GM18868 (cell line): ENCODE measurements at regions not wholly inside any gene's neighbourhood (a gene's known extent, or its start where the extent isn't known, plus 50 kb on each side); places are given as distances from the start of the nearest gene placed in this dataset.

Source experiments
- ATAC-seq: cut with Tn5 transposase; IDR thresholded peaks from one replicate; pipeline ENCODE4 v1.9.1; 2021; ENCODE audit warnings: mild to moderate bottlenecking, moderate library complexity; ENCODE audit not compliant: unreplicated experiment

DNA sequence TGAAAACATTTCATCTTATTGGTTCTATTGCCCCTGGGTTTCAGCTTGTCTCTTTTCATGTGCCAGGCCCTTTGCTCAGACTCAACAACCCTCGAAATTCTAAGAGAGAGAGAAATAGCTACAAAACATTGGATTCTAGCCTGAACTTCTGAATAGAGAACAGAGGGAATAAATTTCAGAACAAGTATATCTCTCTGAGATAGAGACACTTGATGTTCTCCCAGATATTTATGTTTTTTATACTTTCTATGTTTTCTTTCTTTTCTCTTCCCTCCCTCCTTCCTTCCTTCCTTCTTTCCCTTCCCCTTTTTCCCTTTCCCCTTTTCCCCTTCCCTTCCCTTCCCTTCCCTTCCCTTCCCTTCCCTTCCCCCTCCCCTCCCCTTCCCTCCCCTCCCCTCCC lies 279.5 kb upstream of the SPRED2 start:
- ATAC-seq, result no peak

DNA sequence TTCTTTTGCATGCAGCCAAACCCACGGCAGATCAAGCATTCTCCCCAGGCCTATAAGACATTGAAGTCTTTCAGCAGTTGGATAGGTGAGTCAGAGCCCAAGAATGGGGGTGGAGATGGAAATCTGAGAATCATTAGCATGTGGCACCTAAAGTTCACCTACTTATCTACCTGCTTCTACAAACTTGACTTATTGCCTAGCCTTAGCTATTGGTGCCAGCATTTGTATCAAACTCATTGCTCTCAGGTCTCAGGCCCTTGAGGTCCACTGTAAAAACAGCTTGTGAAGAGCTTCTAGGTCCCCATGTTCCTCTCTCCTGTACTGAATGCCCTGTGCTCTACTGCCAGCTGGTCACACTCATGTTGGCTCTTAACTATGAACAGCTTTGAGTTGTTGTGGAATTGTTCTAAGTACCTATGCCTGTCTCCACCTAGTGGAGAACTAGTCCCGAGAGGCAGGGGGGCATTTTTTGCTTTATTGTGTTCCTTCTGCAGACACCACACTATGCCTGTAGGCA lies 278.4 kb upstream of the SPRED2 start:
- ATAC-seq, result peak; percentile 80

DNA sequence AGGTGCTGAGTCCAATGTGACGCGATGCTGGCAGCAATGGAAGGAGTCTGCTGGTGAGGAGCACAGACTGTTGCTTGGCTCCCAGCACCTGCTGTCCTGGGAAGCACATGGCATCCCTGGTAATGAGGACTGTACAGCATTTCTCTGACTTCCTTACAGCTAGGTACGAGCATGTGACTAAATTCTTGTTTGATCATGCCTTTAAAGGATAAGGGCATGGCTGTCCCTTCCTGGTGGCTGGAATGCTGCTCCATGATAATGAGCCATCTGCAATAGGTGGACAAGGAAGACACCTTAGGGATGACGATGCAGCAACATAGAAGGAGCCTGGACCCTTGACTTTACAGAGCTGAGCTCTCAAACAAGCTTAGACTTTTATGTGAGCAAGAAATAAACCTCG lies 278.0 kb upstream of the SPRED2 start:
- ATAC-seq, result no peak

DNA sequence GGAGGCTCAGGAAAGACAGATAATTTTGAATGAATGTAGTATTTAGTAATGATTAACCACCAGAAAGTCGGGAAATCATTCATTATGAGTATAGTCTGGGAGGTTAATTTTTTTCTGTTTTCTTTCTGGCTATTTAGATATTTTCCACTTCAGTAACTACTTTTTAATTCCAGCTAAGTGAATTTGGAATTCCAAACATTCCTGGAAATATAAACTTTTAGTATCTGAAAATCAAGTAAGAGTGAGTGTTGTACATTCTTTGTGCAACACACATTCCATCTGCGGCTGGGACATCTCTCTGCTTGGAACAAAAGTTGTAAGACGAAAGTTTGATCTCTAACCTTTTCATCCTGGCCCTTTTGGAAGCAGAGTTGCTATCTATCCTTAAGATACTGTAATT lies 275.7 kb upstream of the SPRED2 start:
- ATAC-seq, result no peak

DNA sequence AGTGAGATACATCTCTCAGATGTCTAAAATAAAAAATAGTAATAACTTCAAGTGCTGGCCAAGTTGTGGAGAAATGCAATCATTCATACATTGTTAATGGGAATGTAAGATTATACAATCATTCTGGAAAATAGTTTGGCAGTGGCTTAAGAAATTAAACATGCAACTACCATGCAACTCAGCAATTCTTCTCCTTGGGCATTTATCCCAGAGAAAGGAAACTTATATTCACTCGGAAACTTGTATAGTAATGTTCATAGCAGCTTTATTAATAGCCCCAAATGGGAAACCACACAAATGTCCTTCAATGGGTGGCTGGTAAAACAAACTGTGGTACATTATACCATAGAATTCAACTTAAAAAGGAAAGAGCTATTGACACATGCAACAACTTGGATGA lies 274.0 kb upstream of the SPRED2 start:
- no peak for ATAC-seq

DNA sequence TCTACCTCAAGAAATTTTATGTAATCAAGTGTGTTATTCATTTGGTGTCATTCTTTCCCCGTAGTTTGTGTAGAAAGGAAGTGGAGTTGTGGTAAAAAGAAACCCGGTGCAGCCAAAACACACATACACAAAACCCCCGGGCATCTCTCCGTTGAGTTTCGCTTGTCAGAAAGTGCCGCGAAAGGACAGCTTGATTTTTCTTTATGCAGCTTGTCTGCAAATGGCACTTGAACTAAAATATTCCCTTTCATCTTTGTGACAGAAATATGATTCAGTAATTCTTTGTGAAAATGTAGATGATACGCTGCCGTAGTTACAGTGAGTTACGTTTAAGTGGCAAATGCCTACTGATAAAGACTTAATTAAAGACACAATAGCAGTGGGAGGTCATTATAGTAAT lies 268.8 kb upstream of the SPRED2 start:
- no peak for ATAC-seq

DNA sequence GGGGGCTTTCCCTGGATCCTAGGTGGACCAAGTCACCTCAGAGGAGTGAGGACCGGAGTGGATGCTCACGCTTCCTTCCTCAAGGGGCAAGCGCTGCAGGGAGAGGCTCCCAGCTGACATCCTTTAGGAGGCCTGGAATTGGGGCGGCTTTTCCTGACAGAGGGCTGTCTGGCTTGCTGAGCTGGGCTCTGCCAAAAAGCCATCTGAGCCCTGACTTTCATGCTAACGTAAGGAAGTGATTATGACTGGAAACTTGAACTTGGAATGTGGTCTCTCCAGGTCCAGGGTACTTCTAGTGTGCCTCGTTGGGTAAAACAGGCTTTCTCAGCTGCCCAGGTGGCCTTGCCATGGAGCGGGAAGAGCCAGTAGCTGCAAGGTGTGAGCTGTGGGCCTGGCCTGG lies 268.3 kb upstream of the SPRED2 start:
- no peak for ATAC-seq

DNA sequence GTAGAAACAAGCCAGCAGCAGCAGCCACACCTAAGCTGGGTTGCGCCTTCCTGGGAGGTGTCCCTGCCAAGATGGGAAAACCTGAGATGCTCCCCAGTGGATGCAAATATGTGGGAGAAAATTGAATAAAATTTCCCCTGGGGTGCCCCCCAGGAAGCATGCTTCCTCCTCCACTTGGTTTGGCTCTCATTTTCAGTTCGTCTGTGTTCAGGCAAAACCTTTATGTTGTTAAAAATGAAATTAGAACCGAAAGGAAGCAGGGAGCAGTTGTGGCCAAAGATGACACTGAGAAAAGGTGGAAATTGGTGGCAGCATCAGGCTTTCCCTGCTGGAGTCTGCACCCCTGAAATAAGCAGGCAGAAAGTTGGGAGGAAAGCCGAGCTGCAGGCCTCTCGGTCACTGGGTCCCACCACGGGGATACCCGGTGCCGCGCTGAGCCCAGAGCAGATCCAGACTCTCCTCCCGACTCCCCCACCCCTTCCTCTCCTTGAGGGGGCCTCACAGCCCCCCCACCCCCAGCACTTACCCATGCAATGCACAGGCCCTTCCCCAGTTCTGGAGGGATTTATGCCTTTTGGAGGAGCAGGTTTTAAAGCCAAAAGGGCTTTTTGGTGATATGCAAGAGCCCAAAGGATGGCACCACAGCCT lies 267.7 kb upstream of the SPRED2 start:
- ATAC-seq, result no peak

DNA sequence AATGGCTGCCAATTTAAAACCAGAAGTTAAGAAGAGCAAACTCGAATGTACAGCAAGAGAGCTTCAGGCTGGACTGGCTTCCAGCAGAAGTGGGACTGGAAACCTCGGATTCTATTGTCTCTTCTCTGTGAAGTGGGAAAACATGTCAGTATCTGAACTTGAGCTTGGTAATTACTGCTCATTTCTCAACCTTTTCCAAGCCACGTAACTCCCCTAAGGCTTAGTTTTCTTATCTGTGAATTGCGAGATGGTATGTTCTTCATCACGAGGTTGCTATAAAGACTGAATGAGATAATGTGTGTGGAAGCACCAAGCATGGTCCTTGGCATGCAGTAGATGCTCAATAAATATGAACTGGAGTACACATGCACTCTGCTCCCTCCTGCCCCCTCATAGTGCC lies 259.4 kb upstream of the SPRED2 start:
- no peak for ATAC-seq

DNA sequence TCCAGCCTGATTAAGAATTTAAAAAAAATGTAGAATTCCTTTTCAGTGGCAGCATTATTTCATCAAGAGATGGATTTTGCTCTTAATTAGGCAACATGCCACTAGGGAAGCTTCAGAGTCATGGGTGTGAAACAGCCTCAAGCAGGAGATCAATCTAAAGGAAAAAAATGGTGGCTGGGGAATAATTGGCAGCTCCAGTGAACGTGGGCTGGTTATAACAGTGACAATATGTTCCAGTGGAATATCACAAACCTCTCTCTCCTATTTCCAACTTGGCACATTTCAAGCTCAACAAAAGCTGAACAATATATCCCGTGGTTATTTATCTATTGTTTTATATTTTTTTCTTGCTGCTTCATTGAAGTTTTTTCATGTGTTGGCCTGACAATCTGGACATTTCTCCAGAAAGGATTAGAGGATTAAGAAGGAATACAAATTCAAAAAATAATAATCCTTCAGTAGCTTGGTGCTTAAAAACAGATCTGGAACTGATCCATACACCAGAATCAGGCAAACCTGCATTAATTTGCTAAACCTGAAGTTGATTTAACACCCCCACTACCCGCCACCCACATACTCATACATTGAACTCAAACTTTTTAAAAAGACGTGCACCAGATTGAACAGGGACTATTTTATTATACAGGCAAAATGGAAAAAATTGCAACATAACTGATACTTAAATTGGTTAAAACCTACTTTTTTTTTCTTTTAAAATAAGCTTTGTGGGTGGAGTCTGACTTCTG lies 255.9 kb upstream of the SPRED2 start:
- no peak for ATAC-seq

DNA sequence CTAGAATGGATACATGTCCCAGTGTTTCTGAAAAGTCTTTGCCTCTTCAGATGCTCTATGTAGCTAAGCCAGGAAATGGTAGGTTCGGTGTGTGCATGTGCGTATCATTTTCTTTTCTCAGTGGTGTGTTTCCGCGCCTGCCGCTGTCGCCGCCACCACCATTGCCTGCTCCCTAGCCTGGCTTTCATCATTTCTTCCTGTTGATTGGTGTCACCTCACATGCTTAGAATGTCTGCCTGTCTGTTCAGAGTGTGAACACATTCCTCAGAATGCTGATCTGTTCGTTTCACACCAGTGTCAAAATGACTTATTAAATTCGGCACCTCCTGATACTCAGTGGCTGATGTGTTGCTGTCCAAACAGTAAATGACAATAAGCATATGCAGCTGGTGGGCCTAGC lies 255.2 kb upstream of the SPRED2 start:
- ATAC-seq, result no peak

DNA sequence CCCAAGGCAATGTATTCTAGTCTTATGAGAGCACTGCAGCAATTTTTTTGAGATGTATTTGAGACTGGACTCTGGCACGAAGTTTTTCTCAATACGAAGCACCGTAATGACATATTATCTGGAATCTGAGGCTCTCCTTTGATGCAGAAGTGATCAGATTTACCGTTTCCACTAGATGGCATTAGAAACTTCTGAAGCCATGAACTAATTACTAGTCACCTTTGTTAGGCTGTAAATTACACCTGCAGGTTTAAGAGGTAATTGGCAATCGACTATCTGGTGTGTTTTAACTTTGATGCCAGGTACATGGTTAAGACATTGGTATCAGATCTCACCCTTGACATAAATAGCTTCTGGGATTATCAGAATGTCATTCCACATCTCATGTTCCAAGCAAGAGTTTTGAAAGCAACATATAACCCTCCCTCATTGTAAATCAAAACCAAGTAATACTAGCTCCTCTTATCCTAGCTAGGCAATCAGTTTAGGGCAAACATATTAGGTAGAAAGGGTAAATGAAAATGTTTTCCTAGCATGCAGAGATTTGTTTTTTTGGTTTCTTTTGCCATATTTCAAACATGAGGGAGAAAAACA lies 254.6 kb upstream of the SPRED2 start:
- no peak for ATAC-seq

DNA sequence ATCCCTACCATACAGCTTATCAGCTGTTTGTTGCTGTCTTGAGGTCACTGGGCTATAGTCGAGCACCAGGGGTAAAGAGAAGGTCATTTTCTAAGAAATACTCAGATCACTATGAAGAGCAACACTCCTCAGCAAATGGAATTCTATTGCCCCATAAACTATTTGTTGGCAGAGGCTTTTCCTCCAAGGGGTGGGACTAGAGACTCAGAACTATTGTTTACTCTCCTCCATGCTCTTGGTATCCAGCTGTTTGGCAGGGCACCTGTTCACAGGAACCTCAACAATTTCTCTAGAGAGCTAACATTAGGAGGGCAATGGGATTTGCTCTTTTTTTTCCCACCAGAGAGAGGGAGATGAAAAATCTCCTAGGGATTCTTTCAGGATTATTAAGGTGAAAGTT lies 249.1 kb upstream of the SPRED2 start:
- ATAC-seq, result no peak

DNA sequence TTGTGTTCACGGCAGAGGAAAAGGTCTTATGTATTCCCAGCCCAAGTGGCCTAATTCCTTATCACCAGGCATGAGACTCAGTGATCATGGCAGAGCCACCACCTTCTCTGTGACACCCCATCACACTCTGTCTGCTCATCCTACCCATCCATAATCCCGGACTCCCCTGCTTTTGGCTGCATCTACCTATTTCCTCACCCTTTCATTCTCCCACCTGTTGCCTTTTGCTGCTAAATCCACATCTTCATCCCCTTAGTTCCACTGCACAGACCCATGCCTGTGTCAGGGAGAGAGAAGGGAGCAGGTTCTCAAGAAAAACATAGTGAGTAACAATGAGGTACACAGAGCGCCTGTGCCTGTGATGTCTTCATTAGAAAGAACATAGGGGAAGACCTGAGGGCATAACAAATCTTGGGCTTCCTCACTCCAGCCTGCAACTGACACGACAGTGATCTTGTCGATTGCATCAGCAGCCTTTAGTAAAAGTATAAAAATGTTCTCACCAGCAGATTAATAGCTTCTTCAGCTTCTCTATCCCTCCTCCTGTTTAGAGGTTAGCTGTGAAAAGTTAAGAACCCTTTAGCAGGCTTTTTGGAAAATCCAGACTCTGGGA lies 246.5 kb upstream of the SPRED2 start:
- no peak for ATAC-seq

DNA sequence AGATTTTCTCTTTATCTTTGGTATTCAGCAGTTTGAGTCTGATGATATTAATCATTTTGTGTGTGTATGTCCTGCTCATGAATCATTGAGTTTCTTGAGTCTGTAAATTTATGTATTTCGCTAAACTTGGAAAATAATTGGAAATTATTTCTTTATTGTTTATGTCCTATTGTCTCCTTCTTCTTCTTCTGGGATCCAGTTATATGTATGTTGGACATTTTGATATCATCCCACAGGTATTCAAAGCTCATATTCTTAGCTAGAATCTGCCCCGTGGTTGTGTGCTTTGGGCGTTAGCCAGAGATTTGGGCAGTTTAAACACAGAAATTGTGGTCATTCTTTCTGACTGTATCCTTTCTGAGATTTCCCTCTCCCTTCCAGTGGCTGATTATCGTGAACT lies 243.0 kb upstream of the SPRED2 start:
- ATAC-seq, result no peak

DNA sequence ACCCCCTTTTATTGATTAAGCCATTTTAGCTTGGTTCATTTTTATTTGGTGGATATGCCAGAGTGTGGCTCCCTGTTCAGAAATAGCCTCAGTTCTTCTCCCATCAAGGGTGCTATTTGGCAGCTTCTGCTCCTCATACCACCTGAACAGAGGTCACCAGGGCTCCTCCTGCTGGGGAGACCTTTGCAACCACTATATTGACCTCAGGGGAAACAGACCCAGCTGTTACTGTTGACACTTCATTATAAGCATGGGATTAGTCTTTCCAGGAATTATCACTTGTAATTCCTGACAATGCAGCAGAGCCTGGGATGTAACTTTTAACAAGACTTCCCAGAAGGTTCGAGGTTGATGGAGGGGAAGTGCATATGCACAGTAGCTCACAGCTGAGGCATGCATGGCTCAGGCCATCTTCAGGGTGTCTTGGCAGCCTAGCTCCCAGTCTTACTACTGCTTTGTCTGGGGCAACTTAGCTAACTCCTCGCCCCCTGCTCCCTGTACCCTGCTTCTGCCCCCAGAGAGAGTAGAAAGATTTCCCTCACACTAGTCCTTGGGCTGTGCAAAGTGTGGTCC lies 239.4 kb upstream of the SPRED2 start:
- ATAC-seq, result no peak

DNA sequence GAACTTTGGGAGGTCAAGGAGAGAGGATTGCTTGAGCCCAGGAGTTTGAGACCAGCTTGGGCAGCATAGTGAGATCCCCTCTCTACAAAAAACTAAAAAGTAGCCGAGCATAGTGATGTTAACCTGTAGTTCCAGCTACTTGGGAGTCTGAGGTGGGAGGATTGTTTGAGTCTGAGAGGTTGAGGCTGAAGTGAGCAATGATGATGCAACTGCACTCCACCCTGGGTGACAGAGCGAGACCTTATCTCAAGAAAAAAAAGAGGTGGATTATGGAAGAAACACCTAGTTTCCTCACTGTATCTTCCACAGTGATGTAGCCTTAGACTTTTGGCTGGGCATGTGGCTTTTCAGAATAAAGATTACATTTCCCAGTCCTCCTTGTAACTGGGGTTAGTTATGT lies 237.2 kb upstream of the SPRED2 start:
- no peak for ATAC-seq

DNA sequence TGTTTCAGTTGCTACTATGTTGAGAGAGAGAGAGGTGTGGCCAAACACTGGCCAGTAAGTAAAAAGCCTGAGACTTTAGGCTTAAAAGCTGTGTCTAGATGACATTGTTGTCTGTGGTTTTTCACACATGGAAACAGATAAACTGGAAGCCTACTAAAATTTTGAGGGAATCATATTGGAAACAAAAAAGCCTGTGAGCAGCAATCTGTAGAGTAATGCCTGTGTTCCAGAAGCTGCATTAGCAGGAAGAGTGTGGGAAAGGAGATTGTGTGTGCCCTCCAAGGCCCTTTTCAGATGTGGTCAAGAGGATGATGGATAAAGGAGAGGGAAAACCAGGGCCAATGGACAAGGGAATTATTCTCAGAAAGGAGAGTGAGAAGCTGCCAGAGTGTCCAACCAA lies 236.3 kb upstream of the SPRED2 start:
- ATAC-seq, result no peak

DNA sequence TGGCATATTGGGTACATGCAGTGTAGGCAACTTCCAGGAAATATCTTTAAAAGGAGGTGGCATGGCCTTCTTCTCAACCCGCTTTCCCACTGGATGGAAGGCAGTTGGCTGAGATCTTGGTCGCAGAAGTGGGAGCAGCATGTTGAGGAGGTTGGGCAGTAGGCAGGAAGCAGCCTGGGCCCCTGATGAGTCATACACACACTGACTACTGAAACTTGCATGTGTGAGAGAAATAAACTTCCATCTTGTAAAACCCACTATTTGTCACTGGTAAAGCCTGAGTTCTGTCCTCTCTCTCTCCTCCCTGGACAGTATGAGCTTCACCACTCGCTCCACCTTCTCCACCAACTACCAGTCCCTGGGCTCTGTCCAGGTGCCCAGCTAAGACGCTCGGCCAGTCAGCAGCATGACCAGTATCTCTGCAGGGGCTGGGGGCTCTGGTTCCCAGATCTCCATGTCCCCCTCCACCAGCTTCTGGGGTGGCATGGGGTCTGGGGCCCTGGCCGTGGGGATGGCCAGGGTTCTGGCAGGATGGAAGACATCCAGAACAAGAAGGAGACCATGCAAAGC lies 233.8 kb upstream of the SPRED2 start:
- ATAC-seq, result peak; percentile 100

DNA sequence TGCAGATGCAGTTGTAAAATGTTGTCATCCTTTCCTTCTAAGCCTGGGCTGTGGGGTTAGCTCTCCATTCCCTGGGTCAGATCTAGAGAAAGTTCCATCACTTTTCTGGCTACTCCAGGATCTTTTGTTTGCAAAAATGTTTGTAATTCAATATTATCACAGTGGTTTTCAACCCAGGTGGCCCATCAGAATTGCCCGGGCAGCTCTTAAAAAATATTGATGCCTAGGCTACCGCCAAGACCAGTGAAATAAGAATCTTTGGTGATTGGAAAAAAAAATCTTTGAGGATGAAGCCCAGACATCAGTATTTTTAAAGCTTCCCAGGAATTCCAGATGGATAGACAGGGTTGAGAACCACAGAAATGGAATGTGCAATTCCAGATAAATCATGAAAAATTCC lies 232.5 kb upstream of the SPRED2 start:
- no peak for ATAC-seq

DNA sequence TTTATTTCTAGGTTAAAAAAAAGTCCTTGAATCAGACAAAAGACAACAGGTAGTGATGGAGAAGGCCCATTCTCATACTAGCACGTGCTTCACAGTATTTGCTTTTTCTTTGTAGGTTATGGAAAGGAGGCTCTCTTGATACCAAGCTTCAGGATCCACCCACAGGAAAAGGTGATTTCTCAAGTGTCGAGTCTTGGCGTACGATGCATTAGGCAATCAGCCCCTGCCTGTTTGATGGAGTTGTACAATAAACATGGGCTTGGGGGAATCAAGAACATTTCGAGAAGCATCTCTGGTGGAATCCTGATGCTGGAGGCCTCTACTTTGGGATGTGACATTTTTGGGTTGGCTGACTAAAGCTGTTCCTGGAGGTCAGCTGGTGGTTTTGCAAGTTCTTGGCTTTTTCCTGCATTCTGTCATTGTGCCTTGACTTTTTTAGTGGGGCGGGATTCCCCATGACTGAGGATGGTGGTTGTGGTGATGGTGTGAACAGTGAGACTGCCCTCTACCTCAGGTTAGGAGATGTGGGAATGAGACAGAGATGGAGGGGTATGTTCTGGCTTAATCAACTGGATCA lies 231.5 kb upstream of the SPRED2 start:
- ATAC-seq, result no peak
